Thyroid gland (tissue), 4 donors: ENCODE measurements at regions not wholly inside any gene's neighbourhood (a gene's known extent, or its start where the extent isn't known, plus 50 kb on each side); places are given as distances from the start of the nearest gene placed in this dataset.

Source experiments
- CTCF ChIP-seq, 6 experiments: fragments of 200-600 bp in 3 of 6; fragments of 450-650 bp in 3 of 6; sonication (generic) in 3 of 6; IDR thresholded peaks; one replicate each; pipeline ENCODE4 v1.5.1; 2016 to 2019; ENCODE audit warnings: antibody characterized with exemption in 6 of 6, mild to moderate bottlenecking in 2 of 6, inconsistent platforms in 1 of 6, moderate library complexity in 1 of 6
- POLR2A ChIP-seq, 2 donors: fragments of 450-650 bp; IDR thresholded peaks; one replicate each; pipeline ENCODE4 v1.6.1; 2017; ENCODE audit warnings: antibody characterized with exemption in 2 of 2, mild to moderate bottlenecking in 2 of 2, moderate library complexity in 1 of 2

- TF ChIP-seq CTCF (IDR thresholded peaks at IDR 0.05) (no peak), POLR2A (IDR thresholded peaks at IDR 0.05) (no peak)
Observed at GRCh38 chr7:34354011-34354410, 304.0 kb upstream of the NPSR1 start.
